Keratinocyte (primary cell): ENCODE measurements at regions not wholly inside any gene's neighbourhood (a gene's known extent, or its start where the extent isn't known, plus 50 kb on each side); places are given as distances from the start of the nearest gene placed in this dataset.

Experiments
- CTCF ChIP-seq, 3 experiments: IDR thresholded peaks in 1 of 3; conservative IDR thresholded peaks in 1 of 3; optimal IDR thresholded peaks in 1 of 3; 2 replicates in 2 of 3; 3 replicates in 1 of 3; pipeline versions ENCODE3 to v1.5.1; 2011; ENCODE audit warnings: low read length in 3 of 3, mild to moderate bottlenecking in 3 of 3, moderate library complexity in 2 of 3, control low read depth in 1 of 3, inconsistent platforms in 1 of 3; ENCODE audit not compliant: insufficient read depth in 2 of 3; ENCODE audit errors: extremely low read depth in 1 of 3
- EZH2 ChIP-seq: IDR thresholded peaks from one replicate; pipeline ENCODE4 v1.6.1; 2012; ENCODE audit warnings: inconsistent platforms, mild to moderate bottlenecking, low read length, moderate library complexity

DNA sequence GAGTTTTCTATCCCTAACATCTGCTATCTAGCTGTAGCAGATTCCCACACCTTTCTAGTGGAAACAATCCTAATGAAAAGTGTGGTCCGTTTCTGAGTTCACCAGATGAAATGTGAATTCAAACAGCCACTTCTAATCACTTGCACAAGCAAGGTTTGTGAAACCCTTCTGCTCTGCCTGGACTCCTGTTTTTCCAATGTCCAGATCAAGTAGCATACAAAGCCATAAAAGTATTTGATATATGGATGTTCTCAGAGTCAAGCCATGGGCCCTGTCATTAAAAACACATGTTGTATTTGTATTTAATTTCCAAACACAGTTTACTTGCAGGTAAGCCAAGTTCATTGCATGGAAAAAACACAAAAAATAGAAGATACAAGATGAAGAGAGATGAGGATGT is 570.4 kb downstream of the NR2F1-AS1 start:
- TF ChIP-seq CTCF (optimal IDR thresholded peaks at IDR 0.05 in 1 of 3, IDR thresholded peaks at IDR 0.05 in 1 of 3, conservative IDR thresholded peaks at IDR 0.05 in 1 of 3; ENCODE audit: extremely low read depth in 1 of 3, insufficient read depth in 2 of 3, low read length in 3 of 3) (no peak), EZH2 (no peak)
